ENCODE measurements at regions not wholly inside any gene's neighbourhood (a gene's known extent, or its start where the extent isn't known, plus 50 kb on each side); places are given as distances from the start of the nearest gene placed in this dataset.

DNA sequence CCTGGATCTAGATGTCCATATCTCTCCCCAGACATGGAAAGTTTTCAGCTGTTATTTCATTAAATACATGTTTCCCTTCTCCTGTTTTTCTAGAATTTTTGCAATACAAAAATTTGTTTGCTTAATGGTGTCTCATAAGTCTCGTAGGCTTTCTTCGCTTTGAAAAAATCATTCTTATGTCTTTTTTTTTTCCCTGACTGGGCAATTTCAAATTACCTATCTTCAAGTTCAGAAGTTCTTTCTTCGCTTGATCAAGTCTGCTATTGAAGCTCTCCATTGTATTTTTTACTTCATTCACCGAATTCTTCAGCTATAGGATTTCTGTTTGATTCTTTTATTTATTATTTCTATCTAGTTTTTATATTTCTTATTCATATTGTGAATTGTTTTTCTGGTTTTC lies 130.2 kb upstream of the WSCD2 start:
- TF ChIP-seq, protein P1, sequence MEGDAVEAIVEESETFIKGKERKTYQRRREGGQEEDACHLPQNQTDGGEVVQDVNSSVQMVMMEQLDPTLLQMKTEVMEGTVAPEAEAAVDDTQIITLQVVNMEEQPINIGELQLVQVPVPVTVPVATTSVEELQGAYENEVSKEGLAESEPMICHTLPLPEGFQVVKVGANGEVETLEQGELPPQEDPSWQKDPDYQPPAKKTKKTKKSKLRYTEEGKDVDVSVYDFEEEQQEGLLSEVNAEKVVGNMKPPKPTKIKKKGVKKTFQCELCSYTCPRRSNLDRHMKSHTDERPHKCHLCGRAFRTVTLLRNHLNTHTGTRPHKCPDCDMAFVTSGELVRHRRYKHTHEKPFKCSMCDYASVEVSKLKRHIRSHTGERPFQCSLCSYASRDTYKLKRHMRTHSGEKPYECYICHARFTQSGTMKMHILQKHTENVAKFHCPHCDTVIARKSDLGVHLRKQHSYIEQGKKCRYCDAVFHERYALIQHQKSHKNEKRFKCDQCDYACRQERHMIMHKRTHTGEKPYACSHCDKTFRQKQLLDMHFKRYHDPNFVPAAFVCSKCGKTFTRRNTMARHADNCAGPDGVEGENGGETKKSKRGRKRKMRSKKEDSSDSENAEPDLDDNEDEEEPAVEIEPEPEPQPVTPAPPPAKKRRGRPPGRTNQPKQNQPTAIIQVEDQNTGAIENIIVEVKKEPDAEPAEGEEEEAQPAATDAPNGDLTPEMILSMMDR (IDR thresholded peaks at IDR 0.05; ENCODE audit: low read depth, low read length, poor library complexity, severe bottlenecking) = no peak
- TF ChIP-seq EZH2phosphoT487 (IDR thresholded peaks at IDR 0.05; ENCODE audit: borderline replicate concordance, low read length) = no peak

Data from DOHH2 (cell line).